ENCODE measurements at regions not wholly inside any gene's neighbourhood (a gene's known extent, or its start where the extent isn't known, plus 50 kb on each side); places are given as distances from the start of the nearest gene placed in this dataset.

DNA sequence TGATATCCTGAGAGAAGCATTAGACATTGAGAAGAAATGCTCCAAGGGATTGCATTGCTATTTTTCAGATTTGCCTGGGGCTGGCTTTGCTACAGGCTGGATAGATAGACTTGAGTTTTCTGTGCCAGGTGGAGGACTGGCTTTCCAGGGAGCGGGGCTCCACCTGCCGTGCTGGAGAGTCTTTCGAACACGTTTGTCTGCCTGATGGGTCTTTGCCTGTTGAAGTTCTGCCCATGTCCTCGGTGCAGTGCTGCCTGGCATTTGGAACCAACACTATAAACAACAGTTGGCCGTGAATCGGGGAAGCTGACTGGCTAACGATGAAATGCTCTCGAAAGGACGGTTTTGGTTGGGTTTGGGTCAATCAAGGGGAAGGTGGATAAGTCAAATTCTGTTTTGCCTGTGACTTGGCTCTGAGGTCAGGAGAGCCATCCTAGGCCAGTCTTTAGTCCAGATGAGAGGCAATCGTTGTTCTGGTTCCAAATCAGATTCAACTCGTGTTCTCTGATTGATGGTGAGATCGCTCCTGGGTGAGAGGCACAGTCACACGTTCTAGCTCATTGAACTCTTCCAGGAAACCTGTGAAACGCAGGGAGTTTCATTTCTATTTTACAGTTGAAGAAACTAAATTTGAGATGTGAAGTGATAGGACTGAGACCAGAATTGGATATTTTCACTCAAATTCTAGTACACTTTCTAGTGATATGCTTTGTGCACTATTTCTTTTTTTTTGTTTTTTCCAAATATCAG, 599.0 kb downstream of the TYW1 start:
- DNase-seq (no peak), ATAC-seq (no peak)
- TF ChIP-seq POLR2A (IDR thresholded peaks at IDR 0.05): no peak
- TF ChIP-seq, protein P1, sequence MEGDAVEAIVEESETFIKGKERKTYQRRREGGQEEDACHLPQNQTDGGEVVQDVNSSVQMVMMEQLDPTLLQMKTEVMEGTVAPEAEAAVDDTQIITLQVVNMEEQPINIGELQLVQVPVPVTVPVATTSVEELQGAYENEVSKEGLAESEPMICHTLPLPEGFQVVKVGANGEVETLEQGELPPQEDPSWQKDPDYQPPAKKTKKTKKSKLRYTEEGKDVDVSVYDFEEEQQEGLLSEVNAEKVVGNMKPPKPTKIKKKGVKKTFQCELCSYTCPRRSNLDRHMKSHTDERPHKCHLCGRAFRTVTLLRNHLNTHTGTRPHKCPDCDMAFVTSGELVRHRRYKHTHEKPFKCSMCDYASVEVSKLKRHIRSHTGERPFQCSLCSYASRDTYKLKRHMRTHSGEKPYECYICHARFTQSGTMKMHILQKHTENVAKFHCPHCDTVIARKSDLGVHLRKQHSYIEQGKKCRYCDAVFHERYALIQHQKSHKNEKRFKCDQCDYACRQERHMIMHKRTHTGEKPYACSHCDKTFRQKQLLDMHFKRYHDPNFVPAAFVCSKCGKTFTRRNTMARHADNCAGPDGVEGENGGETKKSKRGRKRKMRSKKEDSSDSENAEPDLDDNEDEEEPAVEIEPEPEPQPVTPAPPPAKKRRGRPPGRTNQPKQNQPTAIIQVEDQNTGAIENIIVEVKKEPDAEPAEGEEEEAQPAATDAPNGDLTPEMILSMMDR (IDR thresholded peaks at IDR 0.05 in 4 of 5, conservative IDR thresholded peaks at IDR 0.05 in 1 of 5): no peak
- in situ Hi-C loops (cut with MboI; ENCODE audit: low sequenced_read_pairs in 4 of 4) (no loop called here), intact Hi-C loops (cut with DNase I; ENCODE audit: low total_unique reads) (no loop called here)
- no peak overlapping the region for H3K27ac ChIP-seq
- no peaks in the 10 kb centered on the region for H3K4me1 ChIP-seq
- H3K27me3 ChIP-seq: no peaks in the 10 kb centered on the region
- no peak overlapping the region for H3K4me3 ChIP-seq
- no peaks in the 10 kb centered on the region for H3K9me3 ChIP-seq
- H3K36me3 ChIP-seq: no peaks in the 10 kb centered on the region

DNA sequence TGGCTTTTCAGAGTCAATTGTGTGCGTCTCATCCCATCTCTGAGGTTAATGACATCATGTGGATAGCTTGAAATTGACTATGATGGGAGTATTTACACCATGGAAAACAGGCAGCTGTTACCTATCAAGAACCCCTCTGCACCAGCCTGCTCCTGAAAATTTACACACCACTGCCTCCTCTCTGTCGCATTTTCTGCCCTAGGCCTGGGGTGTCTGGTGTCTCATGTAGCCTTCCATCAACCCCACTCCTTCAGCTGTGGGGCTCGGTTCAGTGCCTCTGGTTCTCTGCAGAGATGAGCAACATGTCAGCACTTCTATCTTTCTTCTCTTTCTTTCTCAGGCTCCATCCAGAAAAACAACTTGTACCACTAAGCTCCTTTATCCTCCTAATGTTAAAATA, 600.5 kb downstream of the TYW1 start:
- Histone ChIP-seq H3K27me3 (peaks cover 0 to 5% (median 0%) of the 10 kb centered on the region in 3 donors), H3K9me3 (no peaks in the 10 kb centered on the region), H3K27ac (no peak overlapping the region), H3K4me1 (no peaks in the 10 kb centered on the region), H3K4me3 (no peak overlapping the region), H3K36me3 (no peaks in the 10 kb centered on the region)
- in situ Hi-C loops (cut with MboI; ENCODE audit: low sequenced_read_pairs in 4 of 4): no loop called here
- ATAC-seq (no peak), DNase-seq (no peak)
- intact Hi-C loops (cut with DNase I; ENCODE audit: low total_unique reads): no loop called here
- no peak for TF ChIP-seq POLR2A (IDR thresholded peaks at IDR 0.05)
- TF ChIP-seq, protein P1 (IDR thresholded peaks at IDR 0.05 in 4 of 5, conservative IDR thresholded peaks at IDR 0.05 in 1 of 5): no peak

DNA sequence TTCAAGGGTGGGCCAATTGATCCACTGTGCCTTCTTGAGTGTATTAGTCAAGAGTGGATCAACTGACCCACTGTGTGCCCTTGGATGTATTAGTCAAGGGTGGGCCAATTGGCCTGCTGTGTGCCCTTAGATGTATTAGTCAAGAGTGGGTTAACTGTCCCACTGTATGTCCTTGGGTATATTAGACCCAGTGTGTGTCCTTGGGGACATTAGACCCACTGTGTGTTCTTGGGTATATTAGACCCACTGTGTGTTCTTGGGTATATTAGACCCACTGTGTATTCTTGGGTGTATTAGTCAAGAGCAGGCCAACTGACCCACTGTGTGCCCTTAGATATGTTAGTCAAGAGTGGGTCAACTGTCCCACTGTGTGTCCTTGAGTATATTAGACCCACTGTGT, 601.8 kb downstream of the TYW1 start:
- DNase-seq (no peak), ATAC-seq (no peak)
- H3K27ac ChIP-seq: no peak overlapping the region
- in situ Hi-C loops (cut with MboI; ENCODE audit: low sequenced_read_pairs in 4 of 4): no loop called here
- peaks cover 0 to 6% (median 0%) of the 10 kb centered on the region in 3 donors for H3K27me3 ChIP-seq
- H3K4me1 ChIP-seq: no peaks in the 10 kb centered on the region
- H3K36me3 ChIP-seq: no peaks in the 10 kb centered on the region
- TF ChIP-seq, protein P1 (IDR thresholded peaks at IDR 0.05 in 4 of 5, conservative IDR thresholded peaks at IDR 0.05 in 1 of 5): no peak
- no peak for TF ChIP-seq POLR2A (IDR thresholded peaks at IDR 0.05)
- intact Hi-C loops (cut with DNase I; ENCODE audit: low total_unique reads): no loop called here
- H3K4me3 ChIP-seq: no peak overlapping the region
- no peaks in the 10 kb centered on the region for H3K9me3 ChIP-seq

DNA sequence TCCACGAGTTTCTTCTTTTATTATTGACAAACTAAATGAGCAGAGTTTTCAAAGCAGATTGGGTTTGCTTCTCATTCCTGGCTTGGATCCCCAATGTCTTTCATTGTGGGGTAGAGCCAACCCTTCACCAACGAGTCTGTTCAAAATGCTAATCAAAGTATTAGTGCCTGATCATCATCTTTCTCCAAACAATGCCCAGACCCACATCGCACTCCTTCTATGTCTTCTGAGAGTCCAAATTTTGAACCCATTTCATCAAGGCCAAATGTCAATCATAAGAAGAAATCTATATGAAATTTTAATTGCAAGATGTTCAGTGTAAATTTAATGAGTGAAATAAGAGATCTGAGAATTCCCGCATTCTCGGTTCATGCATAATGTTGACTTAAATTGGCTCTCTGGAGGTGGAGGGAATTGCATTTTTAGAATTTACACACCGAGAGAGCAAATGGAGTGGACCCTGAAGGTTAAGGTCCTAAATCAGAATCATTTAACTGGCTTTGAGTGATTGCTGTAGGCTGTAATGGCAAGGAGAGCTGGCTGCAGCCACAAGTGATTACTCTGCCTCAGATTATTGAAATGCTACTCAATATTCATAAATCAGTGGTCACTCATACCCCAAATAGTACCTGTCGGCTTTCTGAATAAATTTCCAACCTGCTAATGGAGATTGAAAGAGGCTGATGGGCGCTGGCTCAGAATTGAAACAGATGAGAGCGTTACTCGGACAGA, 602.9 kb downstream of the TYW1 start:
- Histone ChIP-seq H3K9me3 (no peaks in the 10 kb centered on the region), H3K27ac (no peak overlapping the region), H3K36me3 (no peaks in the 10 kb centered on the region), H3K4me1 (no peaks in the 10 kb centered on the region), H3K4me3 (no peak overlapping the region), H3K27me3 (peaks cover 0 to 6% (median 0%) of the 10 kb centered on the region in 3 donors)
- in situ Hi-C loops (cut with MboI; ENCODE audit: low sequenced_read_pairs in 4 of 4) (no loop called here), intact Hi-C loops (cut with DNase I; ENCODE audit: low total_unique reads) (no loop called here)
- ATAC-seq (no peak), DNase-seq (no peak)
- TF ChIP-seq, protein P1 (IDR thresholded peaks at IDR 0.05 in 4 of 5, conservative IDR thresholded peaks at IDR 0.05 in 1 of 5): no peak
- no peak for TF ChIP-seq POLR2A (IDR thresholded peaks at IDR 0.05)

Measured in gastrocnemius medialis (tissue), 4 donors.